SH-SY5Y (cell line): ENCODE measurements at regions not wholly inside any gene's neighbourhood (a gene's known extent, or its start where the extent isn't known, plus 50 kb on each side); places are given as distances from the start of the nearest gene placed in this dataset.

Source experiments
- GATA2 ChIP-seq: IDR thresholded peaks from 2 replicates; pipeline ENCODE4 v1.6.1; 2011; ENCODE audit warnings: mild to moderate bottlenecking, low read depth, low read length
- GATA3 ChIP-seq: IDR thresholded peaks from 2 replicates; pipeline ENCODE4 v1.6.1; 2011; ENCODE audit warnings: low read depth, mild to moderate bottlenecking, low read length, moderate library complexity

DNA sequence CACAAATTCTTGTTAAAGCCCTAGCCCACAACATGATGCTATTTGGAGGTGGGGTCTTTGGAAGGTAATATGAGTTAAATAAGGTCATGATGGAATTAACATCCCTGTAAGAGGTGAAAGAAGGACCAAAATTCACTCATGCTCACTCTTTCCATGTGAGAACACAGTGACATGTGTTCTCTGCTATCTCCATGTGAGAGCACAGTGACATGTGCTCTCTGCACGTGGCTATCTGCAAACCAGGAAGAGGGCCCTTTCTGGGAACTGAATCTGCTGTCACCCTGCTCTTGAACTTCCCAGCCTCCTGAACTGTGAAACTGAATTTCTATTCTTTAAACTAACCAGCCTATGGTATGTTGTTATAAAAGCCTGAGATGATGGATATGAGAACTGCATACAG, 1159.4 kb upstream of the ADGRB3 start:
- TF ChIP-seq GATA3 (no peak), GATA2 (no peak)
